NCI-H748 (cell line): ENCODE measurements at regions not wholly inside any gene's neighbourhood (a gene's known extent, or its start where the extent isn't known, plus 50 kb on each side); places are given as distances from the start of the nearest gene placed in this dataset.
"Not testable (repeated sequence)": the region's sequence is repeated elsewhere in the genome, so short reads cannot be mapped to it uniquely, and the experiment has no call there.

Source experiments
- DNase-seq: peaks from one replicate; lab custom pipeline; 2025; ENCODE audit not compliant: unreplicated experiment; lab: John Stamatoyannopoulos, UW

DNA sequence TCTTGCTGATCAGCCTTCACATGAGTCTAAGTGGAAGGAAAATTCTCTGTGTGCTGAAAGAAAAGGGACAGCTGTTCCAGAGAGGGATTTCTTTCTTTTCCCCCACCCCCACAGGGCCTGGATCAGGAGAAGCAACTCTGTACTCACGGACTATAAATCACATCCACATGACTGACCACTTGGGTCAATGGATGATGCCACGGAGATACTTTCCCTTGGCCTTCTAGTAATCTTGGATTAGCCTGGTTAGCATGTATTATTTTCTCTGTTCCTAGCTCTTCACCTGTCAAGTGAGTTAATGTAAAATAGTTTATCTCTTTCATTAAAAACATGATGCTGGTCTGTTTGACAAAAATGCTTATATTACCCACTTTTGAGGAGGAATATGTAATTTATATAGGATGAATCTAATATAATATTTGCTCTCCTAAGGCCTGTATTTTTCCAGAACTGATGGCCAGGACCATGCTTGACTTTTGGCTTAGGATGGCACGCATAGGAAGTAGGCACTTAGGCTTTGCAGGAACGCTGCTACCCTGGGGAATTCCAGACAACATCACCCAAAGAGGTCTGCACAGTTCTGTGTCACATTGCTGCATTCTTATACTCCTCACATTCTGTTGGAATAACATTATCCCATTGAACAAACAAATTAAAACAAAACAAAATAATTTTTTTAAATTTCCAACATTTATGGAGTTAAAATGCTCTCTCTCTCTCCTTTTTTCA is 892.1 kb downstream of the TLE1 start:
- no peak for DNase-seq

DNA sequence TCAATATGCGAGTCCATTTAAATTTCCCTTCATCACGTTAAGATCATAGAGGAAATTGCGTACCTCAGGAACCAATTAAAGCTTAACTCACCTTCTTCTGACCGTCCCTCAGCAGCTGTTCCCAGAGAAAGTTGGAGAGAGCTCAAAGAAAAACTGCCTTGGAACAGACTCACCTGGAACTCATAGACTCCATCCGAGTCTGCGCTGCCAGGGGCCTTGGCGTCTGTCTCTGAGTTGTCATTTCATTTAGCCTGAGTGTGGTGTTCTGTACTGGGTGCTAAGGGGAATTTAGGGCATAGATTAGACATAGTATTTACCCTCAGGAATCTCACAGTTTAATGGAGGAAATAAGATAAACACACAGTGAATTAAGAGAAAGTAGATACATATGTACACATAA is 892.7 kb downstream of the TLE1 start:
- no peak for DNase-seq

DNA sequence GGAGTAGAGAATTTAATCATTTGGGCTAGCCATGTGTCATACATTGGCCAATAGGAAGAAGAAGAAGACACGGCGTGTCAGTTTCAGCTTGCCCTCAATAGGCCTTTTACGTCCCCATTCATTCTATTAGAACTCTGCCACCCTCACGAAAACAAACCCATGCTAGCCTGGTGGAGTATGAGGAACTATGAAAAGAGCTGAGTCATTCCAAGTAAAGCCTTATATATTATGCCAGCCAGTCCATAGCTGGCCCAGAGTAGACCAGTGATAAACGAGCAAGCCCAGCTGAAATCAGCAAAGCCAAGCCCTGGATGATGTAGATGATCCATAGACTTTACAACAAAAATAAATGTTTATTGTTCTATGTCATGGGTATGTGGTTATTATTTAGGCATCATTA is 895.1 kb downstream of the TLE1 start:
- no peak for DNase-seq

DNA sequence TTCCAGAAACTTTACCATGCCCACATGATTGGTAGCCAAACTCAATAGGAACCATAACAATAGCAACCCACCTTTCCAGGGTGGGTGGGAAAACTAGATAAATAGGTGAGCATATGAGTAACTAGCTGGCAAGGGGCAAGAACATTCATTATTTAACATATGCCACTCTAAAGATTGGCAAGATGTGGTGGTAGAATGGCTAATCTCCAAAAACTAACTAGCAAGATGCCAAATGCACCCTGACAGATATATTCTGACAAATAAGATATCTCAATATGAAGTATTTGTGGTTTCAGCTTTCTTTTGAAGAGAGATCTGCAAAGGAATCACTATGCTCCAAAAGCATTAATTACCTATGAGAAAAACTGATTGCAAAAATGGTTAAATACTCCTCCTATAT is 895.6 kb downstream of the TLE1 start:
- no peak for DNase-seq

DNA sequence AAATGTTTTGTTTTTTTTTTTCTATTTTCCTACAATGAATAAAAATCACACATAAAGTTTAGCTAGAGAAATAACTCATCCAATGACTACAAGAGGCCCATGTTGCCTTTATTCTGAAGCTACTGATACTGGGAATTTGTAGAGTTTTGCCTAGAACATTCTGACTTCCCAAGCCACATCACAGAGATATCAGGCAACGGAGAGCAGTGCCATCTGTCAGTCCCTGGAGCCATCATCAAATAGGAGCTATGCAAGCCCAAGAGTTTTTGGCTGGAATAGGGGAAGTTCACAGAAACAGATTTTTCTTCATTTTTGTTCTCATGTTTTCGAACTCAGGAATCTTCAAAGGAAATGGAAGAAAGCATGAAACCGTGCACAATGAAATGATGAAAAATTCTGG is 896.6 kb downstream of the TLE1 start:
- DNase-seq: no peak

DNA sequence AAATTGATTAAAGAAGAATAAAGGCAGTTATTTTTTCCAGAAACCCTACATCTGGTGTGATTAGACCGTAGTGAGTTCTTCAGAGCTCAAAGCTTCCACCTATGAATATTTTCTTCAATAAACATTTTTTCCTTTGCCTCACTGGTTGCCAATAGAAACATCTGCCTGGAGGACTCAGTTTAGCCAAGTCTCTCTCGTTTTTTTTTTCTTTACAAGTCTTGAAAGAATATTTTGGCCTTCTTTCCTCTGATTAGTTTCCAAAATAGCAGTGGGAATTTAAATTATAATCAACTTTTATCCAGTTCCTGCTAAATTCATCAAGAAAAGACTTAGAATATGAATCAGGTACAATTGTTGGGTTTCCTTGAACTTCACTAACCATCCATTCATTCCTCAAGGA is 897.5 kb downstream of the TLE1 start:
- no peak for DNase-seq

DNA sequence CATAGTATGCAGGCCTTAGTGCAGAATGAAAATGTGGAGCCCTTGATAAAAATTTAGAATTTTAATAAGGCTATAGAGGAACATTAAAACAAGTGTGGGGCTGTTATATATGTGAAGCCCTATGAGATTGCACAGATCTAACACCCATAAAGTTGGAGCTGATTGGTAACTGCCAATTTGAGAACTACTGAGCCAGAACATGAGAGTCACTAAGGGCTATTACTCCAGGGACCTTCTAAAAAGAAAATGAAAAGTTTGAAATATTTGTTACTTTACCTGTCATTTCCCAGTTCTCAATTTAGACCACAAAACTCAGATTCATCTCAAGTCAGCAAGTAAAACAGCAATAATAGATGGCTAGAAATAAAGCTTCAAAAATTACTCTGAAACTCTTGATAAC is 898.6 kb downstream of the TLE1 start:
- DNase-seq: no peak

DNA sequence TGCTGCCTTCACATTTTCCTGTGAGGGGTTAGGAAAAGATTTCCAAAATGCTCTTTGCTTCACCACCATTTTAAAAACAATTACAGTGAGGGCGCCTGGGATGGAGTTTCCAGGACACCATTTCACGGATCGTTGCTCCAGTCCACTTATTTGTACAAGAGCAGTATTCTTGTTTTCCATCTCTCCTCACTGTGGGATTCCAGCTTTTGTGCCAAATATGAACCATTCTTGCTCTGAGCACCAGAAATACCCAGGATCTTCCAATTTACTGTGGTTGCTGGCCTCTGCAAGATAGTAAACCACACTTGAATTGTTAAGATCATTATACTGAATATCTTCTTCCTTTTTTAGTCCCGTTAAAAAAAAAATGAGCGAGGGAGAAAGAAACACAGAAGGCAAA is 899.5 kb downstream of the TLE1 start:
- DNase-seq: no peak

DNA sequence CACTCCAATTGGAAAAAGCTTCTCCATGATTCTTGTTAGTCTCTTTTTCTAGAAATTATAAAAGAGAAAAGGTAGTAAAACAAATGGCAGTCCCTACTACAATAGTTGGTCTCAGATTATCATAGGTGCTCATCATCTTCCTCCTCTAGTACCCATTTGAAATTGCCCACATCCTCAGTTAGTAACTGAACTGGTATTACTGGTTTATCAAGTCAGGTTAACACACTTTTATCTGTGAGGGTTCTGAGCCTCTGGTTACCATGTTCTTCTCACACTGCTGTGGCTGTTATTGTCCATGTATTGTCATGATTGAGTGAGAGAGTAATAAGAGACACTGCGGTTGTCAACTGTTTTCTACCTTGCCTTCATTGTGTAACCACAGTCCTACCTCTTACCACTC is 901.7 kb downstream of the TLE1 start:
- peak; percentile 18 for DNase-seq

DNA sequence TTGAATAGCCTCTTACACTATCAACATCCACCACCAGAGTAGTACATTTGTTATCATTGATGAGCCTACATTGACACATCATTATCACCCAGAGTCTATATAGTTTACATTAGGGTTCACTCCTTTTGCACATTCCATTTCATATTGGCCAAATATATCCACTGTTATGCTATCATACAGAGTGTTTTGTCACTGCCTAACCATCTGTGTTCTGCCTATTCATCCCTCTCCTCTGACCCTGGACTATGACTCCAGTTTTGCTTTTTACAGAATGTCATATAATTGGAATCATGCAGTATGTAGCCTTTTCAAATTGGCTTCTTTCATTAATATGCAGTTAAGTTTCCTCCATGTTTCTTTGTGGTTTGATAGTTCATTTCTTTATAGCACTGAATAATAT is 904.7 kb downstream of the TLE1 start:
- DNase-seq: no peak

DNA sequence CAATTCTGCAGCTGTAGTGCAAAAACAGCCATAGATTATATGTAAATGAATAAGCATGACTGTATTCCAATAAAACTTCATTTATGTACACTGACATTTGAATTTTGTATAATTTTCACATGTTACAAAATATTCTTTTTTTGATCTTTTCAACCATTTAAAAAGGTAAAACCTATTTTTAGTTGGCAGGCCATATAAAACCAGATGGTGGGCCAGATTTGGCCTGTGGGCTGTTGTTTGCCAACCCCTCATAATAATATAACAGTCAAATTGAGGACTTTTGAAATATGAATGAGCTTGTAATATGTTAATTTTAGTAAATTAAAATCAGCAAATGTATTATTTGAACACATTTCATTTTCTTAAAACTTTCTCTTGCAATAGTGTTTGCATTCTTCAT is 913.4 kb downstream of the TLE1 start:
- no peak for DNase-seq

DNA sequence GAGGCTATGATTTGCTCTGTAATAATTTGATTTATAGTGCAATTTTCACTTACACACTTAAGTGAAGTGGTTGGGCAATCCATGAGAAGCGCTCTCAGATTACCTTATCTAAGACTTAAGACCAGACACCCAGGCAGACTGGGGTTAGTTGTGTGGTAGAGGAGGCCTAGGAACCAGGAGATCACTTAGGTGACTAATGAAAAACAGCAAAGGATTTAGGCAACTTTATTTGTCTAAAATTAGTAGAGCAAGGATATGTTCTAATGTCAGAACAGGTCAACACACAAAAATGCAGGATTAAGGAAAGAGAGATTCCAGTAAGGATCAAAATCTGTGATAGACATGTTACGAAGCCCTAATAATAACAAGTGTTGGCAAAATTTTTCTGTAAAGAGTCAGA is 913.8 kb downstream of the TLE1 start:
- peak; percentile 10 for DNase-seq

DNA sequence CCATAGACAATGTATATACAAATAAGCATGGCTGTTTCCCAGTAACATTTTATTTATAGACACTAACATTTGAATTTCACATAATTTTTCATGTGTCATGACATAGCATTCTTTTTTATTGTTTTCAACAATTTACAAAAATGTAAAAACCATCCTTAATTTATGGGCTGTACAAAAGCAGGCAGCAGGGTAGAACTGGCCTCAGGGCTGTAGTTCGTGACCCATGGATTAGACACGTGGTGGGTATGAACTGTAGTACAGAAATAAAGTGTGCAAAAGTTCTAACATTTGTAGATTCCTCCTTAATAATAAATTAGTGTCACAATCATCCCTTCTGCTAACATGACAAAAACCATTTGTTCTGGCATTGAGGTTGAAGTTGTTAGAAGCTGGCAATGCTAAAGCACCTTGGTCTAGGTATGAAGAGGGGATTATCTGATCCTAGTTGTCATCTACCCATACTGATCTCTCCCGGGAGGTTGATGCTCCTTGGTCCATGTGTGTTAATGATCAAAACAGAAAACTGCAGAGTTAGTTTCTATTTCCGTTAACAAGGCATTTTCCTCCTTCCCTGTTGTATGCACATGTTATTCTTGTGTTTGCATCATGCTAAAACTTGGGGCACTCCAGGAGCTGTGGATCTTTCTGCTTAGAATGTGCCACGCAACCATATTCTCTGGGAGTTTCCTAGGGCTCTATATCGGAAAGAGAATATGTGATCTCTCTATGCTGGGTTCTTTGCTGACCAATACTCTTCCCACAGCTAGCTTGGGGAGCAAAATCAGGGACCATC is 917.6 kb downstream of the TLE1 start:
- no peak for DNase-seq

DNA sequence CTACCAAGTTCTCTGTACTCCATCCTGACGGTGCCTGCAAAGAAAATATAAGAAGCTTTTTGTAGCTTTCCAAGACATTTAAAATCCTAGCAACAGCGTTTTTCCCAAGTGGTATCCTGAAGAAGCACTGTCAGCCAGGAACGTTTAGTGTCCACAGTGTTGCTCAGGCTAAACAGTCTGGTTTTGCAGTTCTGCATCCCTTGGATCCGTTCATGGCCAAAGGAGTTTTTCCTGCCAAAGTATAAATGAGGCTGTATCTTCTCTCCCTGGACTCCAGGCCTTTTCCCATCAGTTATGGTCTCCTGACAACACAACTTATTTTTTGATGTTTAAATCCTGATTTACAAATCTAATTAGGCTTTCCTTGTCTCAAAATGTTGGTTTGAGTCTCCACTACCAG is 925.8 kb downstream of the TLE1 start:
- DNase-seq: no peak

DNA sequence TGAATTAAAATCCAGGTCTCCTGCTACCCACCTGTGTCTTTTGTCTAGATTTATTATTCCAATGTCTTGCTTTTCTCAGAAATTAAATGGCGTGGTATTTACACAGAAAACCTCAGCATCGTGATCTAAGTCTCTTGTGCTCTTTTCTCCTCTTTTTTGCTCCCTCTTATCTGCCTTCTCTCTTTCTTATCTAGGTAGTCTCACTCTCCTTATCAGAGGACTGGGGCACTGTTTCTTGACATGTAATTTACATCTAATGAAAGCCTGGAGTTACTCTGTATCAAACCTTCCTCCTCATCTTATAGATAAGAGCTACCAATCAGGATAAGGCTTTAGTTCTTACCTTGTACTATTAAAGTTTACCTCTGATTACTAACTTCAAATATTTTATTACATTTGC is 933.8 kb downstream of the TLE1 start:
- no peak for DNase-seq

DNA sequence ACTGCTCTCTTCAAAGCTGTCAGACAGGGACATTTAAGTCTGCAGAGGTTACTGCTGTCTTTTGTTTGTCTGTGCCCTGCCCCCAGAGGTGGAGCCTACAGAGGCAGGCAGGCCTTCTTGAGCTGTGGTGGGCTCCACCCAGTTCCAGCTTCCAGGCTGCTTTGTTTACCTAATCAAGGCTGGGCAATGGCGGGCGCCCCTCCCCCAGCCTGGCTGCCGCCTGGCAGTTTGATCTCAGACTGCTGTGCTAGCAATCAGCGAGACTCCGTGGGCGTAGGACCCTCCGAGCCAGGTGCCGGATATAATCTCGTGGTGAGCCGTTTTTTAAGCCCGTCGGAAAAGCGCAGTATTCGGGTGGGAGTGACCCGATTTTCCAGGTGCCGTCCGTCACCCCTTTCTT is 942.3 kb downstream of the TLE1 start:
- not testable (repeated sequence) for DNase-seq

DNA sequence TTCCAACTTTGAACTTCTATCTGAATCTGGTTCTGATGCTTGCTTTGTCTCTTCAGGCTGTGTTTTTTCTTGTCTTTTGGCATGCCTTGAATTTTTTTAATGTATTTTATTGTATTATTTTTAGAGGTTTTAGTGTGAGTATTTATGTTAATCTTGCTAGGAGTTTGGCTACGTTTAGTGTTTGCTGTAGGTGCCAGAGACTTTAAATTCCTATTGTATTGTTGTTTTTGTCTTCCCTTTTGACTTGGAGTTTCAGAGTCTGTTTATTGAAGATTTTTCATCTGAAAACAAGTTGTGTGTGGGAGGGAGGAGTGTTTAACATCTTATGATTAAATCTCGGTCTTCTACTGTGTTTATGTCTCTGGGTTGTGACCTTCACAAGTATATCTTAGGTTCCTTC is 956.8 kb downstream of the TLE1 start:
- no peak for DNase-seq

DNA sequence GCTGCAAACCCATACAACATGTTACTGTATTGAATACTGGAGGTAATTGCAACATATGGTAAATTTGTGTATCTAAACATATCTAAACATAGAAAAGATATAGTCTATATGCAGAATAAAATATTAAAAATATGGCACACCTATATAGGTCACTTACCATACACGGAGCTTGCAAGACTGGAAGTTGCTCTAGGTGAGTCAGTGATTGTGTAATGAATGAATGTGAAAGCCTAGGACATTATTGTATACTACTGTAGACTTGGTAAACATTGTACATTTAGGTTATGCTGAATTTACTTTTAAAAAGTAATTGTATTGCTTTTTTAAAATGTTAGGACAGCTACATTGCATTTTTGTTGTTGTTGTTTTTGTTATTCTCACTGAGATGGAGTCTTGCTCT is 968.8 kb downstream of the TLE1 start:
- no peak for DNase-seq

DNA sequence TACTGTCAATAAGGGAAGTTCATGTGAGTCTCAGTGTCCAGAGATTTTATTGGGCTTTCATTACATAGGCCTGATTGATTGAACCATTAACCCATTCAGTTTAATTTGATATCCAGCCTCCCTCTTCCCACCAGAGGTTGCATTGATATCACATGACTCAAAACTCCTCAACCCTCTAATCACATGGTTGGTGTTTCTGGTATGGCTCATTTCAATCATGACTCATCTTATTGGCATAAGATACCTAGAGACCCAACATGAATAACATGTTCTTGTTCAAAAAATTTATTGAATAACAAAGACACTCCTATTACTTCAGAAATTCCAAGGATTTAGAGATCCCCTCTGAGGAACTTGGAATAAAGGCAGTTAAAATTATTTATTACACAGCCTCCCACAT is 982.2 kb downstream of the TLE1 start:
- DNase-seq: no peak

DNA sequence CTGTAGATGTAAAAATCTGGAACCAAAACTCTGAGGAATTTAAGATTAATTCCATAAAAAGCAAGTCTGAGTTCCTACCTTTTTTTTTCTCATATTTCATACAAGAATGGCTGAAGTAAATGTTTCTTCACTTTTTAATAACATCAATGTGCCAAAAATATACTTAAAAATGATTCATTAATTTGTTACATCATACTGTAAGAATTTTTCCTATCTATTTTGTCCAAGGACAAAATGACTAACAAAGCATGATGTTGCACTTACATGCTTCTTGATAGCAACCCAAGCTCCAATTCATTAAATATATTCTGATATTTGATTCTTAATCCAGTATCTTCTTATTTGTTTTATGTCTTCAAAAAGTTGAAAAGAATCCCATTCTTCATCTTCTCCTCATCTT is 988.3 kb downstream of the TLE1 start:
- DNase-seq: no peak

DNA sequence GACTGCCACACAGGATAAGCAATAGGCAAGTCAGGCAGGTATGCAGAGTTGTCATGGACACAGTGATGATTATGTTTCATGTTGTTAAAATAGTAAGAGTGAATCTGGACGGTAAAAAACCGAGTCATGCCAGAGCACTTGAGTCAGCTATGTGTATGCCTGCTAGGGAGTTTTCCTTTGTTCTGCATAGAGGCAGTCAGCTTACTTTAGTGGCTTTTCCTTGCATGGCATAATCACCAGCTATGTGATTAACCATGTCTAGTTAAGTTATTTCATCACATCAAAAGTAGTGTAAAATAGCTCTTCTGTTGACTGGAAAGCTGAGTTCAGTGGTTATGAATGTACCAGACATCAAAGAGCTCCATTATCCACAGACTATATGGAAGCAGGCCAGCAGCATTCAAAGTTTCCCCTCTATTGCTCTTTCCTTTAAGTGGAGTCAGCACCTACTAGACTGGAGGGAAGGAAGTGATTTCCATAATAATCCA is 989.8 kb downstream of the TLE1 start:
- DNase-seq: peak; percentile 21

DNA sequence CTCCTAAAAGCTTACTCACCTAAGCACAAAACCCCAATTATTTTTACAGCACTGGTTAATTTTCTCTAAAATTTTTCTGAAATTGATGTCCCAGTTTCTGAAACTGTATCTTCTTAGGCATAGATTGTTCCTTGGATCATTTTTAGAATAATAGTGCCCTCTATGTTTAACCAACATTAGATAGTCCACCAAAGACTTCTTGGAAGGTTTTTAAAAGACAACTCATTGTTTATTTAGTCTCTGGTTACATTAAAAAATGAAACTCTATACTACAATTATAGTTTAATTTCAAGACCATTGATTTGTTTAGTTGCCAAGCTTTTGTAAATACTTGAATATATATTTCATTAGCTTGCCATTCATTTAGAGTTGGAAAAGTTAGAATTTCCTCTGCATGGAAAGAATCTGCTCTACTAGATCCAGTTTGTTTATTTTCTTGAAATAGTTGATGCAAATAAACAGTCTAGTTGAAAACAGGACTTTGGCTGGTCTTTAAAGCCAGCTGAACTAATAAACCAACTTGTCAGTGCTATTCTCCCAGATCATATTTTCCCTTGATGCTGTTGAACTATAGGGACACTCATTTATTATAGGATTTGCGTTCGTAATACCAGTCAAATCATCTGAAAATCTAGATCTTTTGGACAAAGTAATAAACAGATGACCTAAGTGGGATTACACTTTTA is 990.5 kb downstream of the TLE1 start:
- no peak for DNase-seq
